GM23338 (cell line): ENCODE measurements at regions not wholly inside any gene's neighbourhood (a gene's known extent, or its start where the extent isn't known, plus 50 kb on each side); places are given as distances from the start of the nearest gene placed in this dataset.

Experiments used
- ATAC-seq: fragments of 200-7000 bp; cut with Tn5 transposase; 3 replicates; pipeline ENCODE4 v1.9.1; 2020
- DNase-seq: peaks from one replicate; pipeline ENCODE4 v3.0.0-alpha.2; 2015; ENCODE audit warnings: low spot score
- H2AFZ ChIP-seq: fragments of 200-600 bp; sonication (generic); 2 replicates; pipeline ENCODE4 v1.8.0; 2016; ENCODE audit warnings: antibody characterized with exemption, mild to moderate bottlenecking, moderate library complexity
- H3F3A ChIP-seq: fragments of 200-600 bp; sonication (generic); replicated peaks from 2 replicates; pipeline ENCODE4 v1.8.0; 2017; ENCODE audit warnings: antibody characterized with exemption, mixed run types, low read depth
- H3K27ac ChIP-seq: fragments of 200-600 bp; sonication (generic); 2 replicates; pipeline ENCODE4 v1.6.1; 2016; ENCODE audit warnings: low read depth
- H3K27me3 ChIP-seq: fragments of 200-600 bp; sonication (generic); 2 replicates; pipeline ENCODE4 v1.8.0; 2016; ENCODE audit warnings: mild to moderate bottlenecking, mixed run types, moderate library complexity; ENCODE audit not compliant: insufficient read depth
- H3K36me3 ChIP-seq: fragments of 200-600 bp; sonication (generic); 2 replicates; pipeline ENCODE4 v1.8.0; 2016; ENCODE audit warnings: mild to moderate bottlenecking; ENCODE audit not compliant: insufficient read depth
- H3K4me1 ChIP-seq: fragments of 200-600 bp; sonication (generic); 2 replicates; pipeline ENCODE4 v1.8.0; 2016; ENCODE audit warnings: mild to moderate bottlenecking, moderate library complexity; ENCODE audit not compliant: insufficient read depth
- H3K4me2 ChIP-seq: fragments of 200-600 bp; sonication (generic); 2 replicates; pipeline ENCODE4 v1.7.1; 2017; ENCODE audit warnings: mixed run types
- H3K4me3 ChIP-seq: fragments of 200-600 bp; sonication (generic); 2 replicates; pipeline ENCODE4 v1.6.1; 2016; ENCODE audit warnings: mixed run types
- H3K79me2 ChIP-seq: fragments of 200-600 bp; sonication (generic); replicated peaks from 2 replicates; pipeline ENCODE4 v1.8.0; 2017; ENCODE audit warnings: mild to moderate bottlenecking; ENCODE audit not compliant: insufficient read depth
- H3K9me2 ChIP-seq: fragments of 200-600 bp; sonication (generic); 2 replicates; pipeline ENCODE4 v1.8.0; 2017; ENCODE audit not compliant: insufficient read depth
- H4K20me1 ChIP-seq: fragments of 200-600 bp; sonication (generic); replicated peaks from 2 replicates; pipeline ENCODE4 v1.8.0; 2017; ENCODE audit warnings: mild to moderate bottlenecking; ENCODE audit not compliant: insufficient read depth
- H3K27ac Mint-ChIP-seq: 2 replicates; pipeline ENCODE4 v1.8.0; 2020; ENCODE audit warnings: inconsistent platforms, mild to moderate bottlenecking, moderate library complexity, mixed read lengths
- H3K27me3 Mint-ChIP-seq: 3 replicates; pipeline ENCODE4 v1.8.0; 2022; ENCODE audit warnings: low read depth, mild to moderate bottlenecking, moderate library complexity, mixed read lengths, inconsistent platforms; ENCODE audit not compliant: insufficient read depth, poor library complexity
- H3K36me3 Mint-ChIP-seq: 3 replicates; pipeline ENCODE4 v1.8.0; 2021; ENCODE audit warnings: low read depth, mild to moderate bottlenecking, inconsistent platforms, moderate library complexity, mixed read lengths
- H3K4me1 Mint-ChIP-seq: 3 replicates; pipeline ENCODE4 v1.8.0; 2020; ENCODE audit warnings: mild to moderate bottlenecking, inconsistent platforms, mixed read lengths
- H3K4me3 Mint-ChIP-seq: 3 replicates; pipeline ENCODE4 v1.8.0; 2021; ENCODE audit warnings: moderate library complexity, mild to moderate bottlenecking, inconsistent platforms, mixed read lengths
- H3K9me3 Mint-ChIP-seq: 3 replicates; pipeline ENCODE4 v1.8.0; 2020; ENCODE audit warnings: moderate library complexity, mild to moderate bottlenecking, inconsistent platforms, mixed read lengths
- CREB1 ChIP-seq: fragments of 250-450 bp; sonication (Bioruptor Pico); IDR thresholded peaks from 2 replicates; pipeline ENCODE4 v1.5.0; 2020; ENCODE audit warnings: low read depth, mild to moderate bottlenecking, moderate library complexity
- ETS1 ChIP-seq: IDR thresholded peaks from 2 replicates; pipeline ENCODE4 v1.6.1; 2016; ENCODE audit warnings: antibody characterized with exemption
- EZH2 ChIP-seq: fragments of 200-600 bp; sonication (generic); IDR thresholded peaks from one replicate; pipeline ENCODE4 v1.8.0; 2017; ENCODE audit warnings: antibody characterized with exemption, mild to moderate bottlenecking, low read depth; ENCODE audit not compliant: unreplicated experiment
- EZH2phosphoT487 ChIP-seq: fragments of 200-600 bp; sonication (generic); IDR thresholded peaks from one replicate; pipeline ENCODE4 v1.8.1; 2018; ENCODE audit warnings: antibody characterized with exemption; ENCODE audit not compliant: unreplicated experiment
- JUNB ChIP-seq: IDR thresholded peaks from one replicate; pipeline ENCODE4 v1.6.1; 2016; ENCODE audit warnings: antibody characterized with exemption; ENCODE audit not compliant: unreplicated experiment
- NANOG ChIP-seq: IDR thresholded peaks from 2 replicates; pipeline ENCODE4 v1.6.1; 2016; ENCODE audit warnings: antibody characterized with exemption, borderline replicate concordance
- POLR2AphosphoS5 ChIP-seq: IDR thresholded peaks from 2 replicates; pipeline ENCODE4 v1.6.1; 2016; ENCODE audit warnings: antibody characterized with exemption, low read depth
- STAT1 ChIP-seq: IDR thresholded peaks from one replicate; pipeline ENCODE4 v1.6.1; 2016; ENCODE audit warnings: antibody characterized with exemption; ENCODE audit not compliant: unreplicated experiment
- ZNF114 ChIP-seq: fragments of 250-450 bp; sonication (Bioruptor Pico); IDR thresholded peaks from 2 replicates; pipeline ENCODE4 v1.5.0; 2020; ENCODE audit warnings: mild to moderate bottlenecking, moderate library complexity
- ZNF331 ChIP-seq: fragments of 250-450 bp; sonication (Bioruptor Pico); IDR thresholded peaks from 2 replicates; pipeline ENCODE4 v1.5.0; 2020; ENCODE audit warnings: low read depth, mild to moderate bottlenecking, moderate library complexity
- ZNF462 ChIP-seq: fragments of 250-450 bp; sonication (Bioruptor Pico); IDR thresholded peaks from 2 replicates; pipeline ENCODE4 v1.5.0; 2020; ENCODE audit warnings: mild to moderate bottlenecking, moderate library complexity
- TF ChIP-seq, protein P1 (sequence below): IDR thresholded peaks from one replicate; pipeline ENCODE4 v1.6.1; 2018; ENCODE audit warnings: antibody characterized with exemption; ENCODE audit not compliant: unreplicated experiment
- TF ChIP-seq, protein P2 (sequence below), 2 experiments: fragments of 200-600 bp in 1 of 2; sonication (generic) in 1 of 2; conservative IDR thresholded peaks; 2 replicates each; pipeline versions ENCODE4 v1.5.1 to v1.6.1; 2016 to 2017; ENCODE audit warnings: antibody characterized with exemption in 2 of 2, low read depth in 2 of 2, mild to moderate bottlenecking in 2 of 2, moderate library complexity in 1 of 2

- H3F3A ChIP-seq: no peaks in the 10 kb centered on the region
- H3K27me3 ChIP-seq: no peaks in the 10 kb centered on the region
- TF ChIP-seq JUNB (no peak), ZNF114 (no peak), EZH2 (no peak), ZNF331 (CRISPR knock-in tag) (no peak), NANOG (no peak), ETS1 (no peak), POLR2AphosphoS5 (no peak), STAT1 (no peak), EZH2phosphoT487 (no peak), CREB1 (CRISPR knock-in tag) (no peak), ZNF462 (CRISPR knock-in tag) (no peak)
- TF ChIP-seq, protein P1, sequence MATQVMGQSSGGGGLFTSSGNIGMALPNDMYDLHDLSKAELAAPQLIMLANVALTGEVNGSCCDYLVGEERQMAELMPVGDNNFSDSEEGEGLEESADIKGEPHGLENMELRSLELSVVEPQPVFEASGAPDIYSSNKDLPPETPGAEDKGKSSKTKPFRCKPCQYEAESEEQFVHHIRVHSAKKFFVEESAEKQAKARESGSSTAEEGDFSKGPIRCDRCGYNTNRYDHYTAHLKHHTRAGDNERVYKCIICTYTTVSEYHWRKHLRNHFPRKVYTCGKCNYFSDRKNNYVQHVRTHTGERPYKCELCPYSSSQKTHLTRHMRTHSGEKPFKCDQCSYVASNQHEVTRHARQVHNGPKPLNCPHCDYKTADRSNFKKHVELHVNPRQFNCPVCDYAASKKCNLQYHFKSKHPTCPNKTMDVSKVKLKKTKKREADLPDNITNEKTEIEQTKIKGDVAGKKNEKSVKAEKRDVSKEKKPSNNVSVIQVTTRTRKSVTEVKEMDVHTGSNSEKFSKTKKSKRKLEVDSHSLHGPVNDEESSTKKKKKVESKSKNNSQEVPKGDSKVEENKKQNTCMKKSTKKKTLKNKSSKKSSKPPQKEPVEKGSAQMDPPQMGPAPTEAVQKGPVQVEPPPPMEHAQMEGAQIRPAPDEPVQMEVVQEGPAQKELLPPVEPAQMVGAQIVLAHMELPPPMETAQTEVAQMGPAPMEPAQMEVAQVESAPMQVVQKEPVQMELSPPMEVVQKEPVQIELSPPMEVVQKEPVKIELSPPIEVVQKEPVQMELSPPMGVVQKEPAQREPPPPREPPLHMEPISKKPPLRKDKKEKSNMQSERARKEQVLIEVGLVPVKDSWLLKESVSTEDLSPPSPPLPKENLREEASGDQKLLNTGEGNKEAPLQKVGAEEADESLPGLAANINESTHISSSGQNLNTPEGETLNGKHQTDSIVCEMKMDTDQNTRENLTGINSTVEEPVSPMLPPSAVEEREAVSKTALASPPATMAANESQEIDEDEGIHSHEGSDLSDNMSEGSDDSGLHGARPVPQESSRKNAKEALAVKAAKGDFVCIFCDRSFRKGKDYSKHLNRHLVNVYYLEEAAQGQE: no peak
- TF ChIP-seq, protein P2, sequence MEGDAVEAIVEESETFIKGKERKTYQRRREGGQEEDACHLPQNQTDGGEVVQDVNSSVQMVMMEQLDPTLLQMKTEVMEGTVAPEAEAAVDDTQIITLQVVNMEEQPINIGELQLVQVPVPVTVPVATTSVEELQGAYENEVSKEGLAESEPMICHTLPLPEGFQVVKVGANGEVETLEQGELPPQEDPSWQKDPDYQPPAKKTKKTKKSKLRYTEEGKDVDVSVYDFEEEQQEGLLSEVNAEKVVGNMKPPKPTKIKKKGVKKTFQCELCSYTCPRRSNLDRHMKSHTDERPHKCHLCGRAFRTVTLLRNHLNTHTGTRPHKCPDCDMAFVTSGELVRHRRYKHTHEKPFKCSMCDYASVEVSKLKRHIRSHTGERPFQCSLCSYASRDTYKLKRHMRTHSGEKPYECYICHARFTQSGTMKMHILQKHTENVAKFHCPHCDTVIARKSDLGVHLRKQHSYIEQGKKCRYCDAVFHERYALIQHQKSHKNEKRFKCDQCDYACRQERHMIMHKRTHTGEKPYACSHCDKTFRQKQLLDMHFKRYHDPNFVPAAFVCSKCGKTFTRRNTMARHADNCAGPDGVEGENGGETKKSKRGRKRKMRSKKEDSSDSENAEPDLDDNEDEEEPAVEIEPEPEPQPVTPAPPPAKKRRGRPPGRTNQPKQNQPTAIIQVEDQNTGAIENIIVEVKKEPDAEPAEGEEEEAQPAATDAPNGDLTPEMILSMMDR (conservative IDR thresholded peaks at IDR 0.05; ENCODE audit: low read depth in 2 of 2): no peak
- H3K4me1 ChIP-seq: no peaks in the 10 kb centered on the region; the same call in 1 of the 2 replicates
- H3K9me3 Mint-ChIP-seq: no peaks in the 10 kb centered on the region
- no peak overlapping the region for H3K27ac Mint-ChIP-seq
- DNase-seq: no peak
- no peaks in the 10 kb centered on the region for H3K79me2 ChIP-seq
- no peak for ATAC-seq
- H3K36me3 ChIP-seq: no peaks in the 10 kb centered on the region
- H3K4me2 ChIP-seq: no peak overlapping the region
- H3K4me1 Mint-ChIP-seq: peaks cover 5% of the 10 kb centered on the region; the same call in 2 of the 3 replicates
- H3K4me3 Mint-ChIP-seq: no peak overlapping the region
- H3K36me3 Mint-ChIP-seq: no peaks in the 10 kb centered on the region
- H3K9me2 ChIP-seq: no peaks in the 10 kb centered on the region
- no peak overlapping the region for H3K27ac ChIP-seq
- 0 out of 2 replicates have a peak overlapping the region, but pooled peaks have one; percentile 57 for H2AFZ ChIP-seq
- no peaks in the 10 kb centered on the region for H3K27me3 Mint-ChIP-seq
- no peaks in the 10 kb centered on the region for H4K20me1 ChIP-seq
- H3K4me3 ChIP-seq: no peak overlapping the region
Measured at GRCh38 chr3:191628571-191628970, 167.6 kb downstream of the PYDC2 start.
